ENCODE measurements at regions not wholly inside any gene's neighbourhood (a gene's known extent, or its start where the extent isn't known, plus 50 kb on each side); places are given as distances from the start of the nearest gene placed in this dataset.

- H3K27ac ChIP-seq (ENCODE audit: insufficient read depth, low read length): no peak overlapping the region
- no peak overlapping the region for H2AK9ac ChIP-seq (replicated peaks; ENCODE audit: low read depth, low read length, poor library complexity)
- H4K91ac ChIP-seq (ENCODE audit: insufficient read depth, low read depth, low read length): no peak overlapping the region
- no peaks in the 10 kb centered on the region for H4K20me1 ChIP-seq (ENCODE audit: insufficient read depth, low read length)
- DNase-seq: no peak
- H3K4me3 ChIP-seq (ENCODE audit: insufficient read depth, low read depth, low read length): no peak overlapping the region
- 53% methylated on average over 2 of the region's 2 CpGs; no CpG with 5 or more reads in 1 of the 2 experiments for WGBS, 2 experiments (ENCODE audit: extremely low coverage in 2 of 2, insufficient read length in 1 of 2)
- no peaks in the 10 kb centered on the region for H3K9me1 ChIP-seq (ENCODE audit: insufficient read depth, low read length)
- no peaks in the 10 kb centered on the region for H3K36me3 ChIP-seq (ENCODE audit: control insufficient read depth, insufficient read depth, low read length)
- ATAC-seq (ENCODE audit: low read depth): no peak
- TF ChIP-seq SMC3 (IDR thresholded peaks at IDR 0.05; ENCODE audit: low read depth, low read length) (no peak), RFX5 (IDR thresholded peaks at IDR 0.05; ENCODE audit: low read depth, low read length) (no peak), MAZ (IDR thresholded peaks at IDR 0.05; ENCODE audit: borderline replicate concordance, low read depth, low read length) (no peak), USF2 (IDR thresholded peaks at IDR 0.05; ENCODE audit: low read depth, low read length) (no peak), FOS (IDR thresholded peaks at IDR 0.05; ENCODE audit: low read depth, low read length) (no peak), POLR2A (IDR thresholded peaks at IDR 0.05; ENCODE audit: low read depth, low read length) (no peak), RAD21 (IDR thresholded peaks at IDR 0.05; ENCODE audit: low read length) (no peak), MXI1 (IDR thresholded peaks at IDR 0.05; ENCODE audit: borderline replicate concordance, low read depth, low read length) (no peak), CTCF (conservative IDR thresholded peaks at IDR 0.05; ENCODE audit: low read depth, low read length) (no peak), NFE2L2 (IDR thresholded peaks at IDR 0.05; ENCODE audit: low read depth, low read length) (no peak), RCOR1 (IDR thresholded peaks at IDR 0.05; ENCODE audit: insufficient replicate concordance, low read length) (no peak), CHD1 (IDR thresholded peaks at IDR 0.05; ENCODE audit: low read depth, low read length) (no peak), MAFK (IDR thresholded peaks at IDR 0.05; ENCODE audit: low read depth, low read length) (no peak), BHLHE40 (IDR thresholded peaks at IDR 0.05; ENCODE audit: low read depth, low read length) (no peak), CEBPB (IDR thresholded peaks at IDR 0.05; ENCODE audit: low read depth, low read length) (no peak), ELK1 (IDR thresholded peaks at IDR 0.05; ENCODE audit: borderline replicate concordance, low read depth, low read length) (no peak)
- H3K4ac ChIP-seq (ENCODE audit: low read depth, low read length): no peak overlapping the region
- no peak overlapping the region for H3K9ac ChIP-seq (ENCODE audit: low read depth, low read length)
- CTCF ChIA-PET: no interaction called here
- in situ Hi-C loops (cut with MboI; ENCODE audit: low sequenced_read_pairs): no loop called here
- H4K5ac ChIP-seq (ENCODE audit: low read depth, low read length): no peak overlapping the region
- no peak overlapping the region for H2BK120ac ChIP-seq (ENCODE audit: low read depth, low read length)
- H4K8ac ChIP-seq (ENCODE audit: low read depth in 2 of 2, low read length in 2 of 2): no peak overlapping the region
- no peak overlapping the region for H3K18ac ChIP-seq (ENCODE audit: low read depth, low read length)
- no peak overlapping the region for H2BK15ac ChIP-seq (ENCODE audit: low read depth, low read length)
- POLR2A ChIA-PET (ENCODE audit: unreplicated experiment): no interaction called here
- no peaks in the 10 kb centered on the region for H3K4me1 ChIP-seq (ENCODE audit: control insufficient read depth, insufficient read depth, low read length)
- dilution Hi-C loops (cut with HindIII; ENCODE audit: low sequenced_read_pairs, unreplicated experiment): no loop called here
- H3K79me1 ChIP-seq (ENCODE audit: low read depth in 1 of 2, low read length in 2 of 2): no peaks in the 10 kb centered on the region
- H3K14ac ChIP-seq (replicated peaks; ENCODE audit: low read depth, low read length): no peak overlapping the region
- no peaks in the 10 kb centered on the region for H3K27me3 ChIP-seq (ENCODE audit: control insufficient read depth, insufficient read depth, low read length)
- H3K4me2 ChIP-seq (ENCODE audit: low read depth, low read length): no peak overlapping the region
- no peak overlapping the region for H2BK20ac ChIP-seq (ENCODE audit: low read depth, low read length)
- H3K56ac ChIP-seq (ENCODE audit: extremely low read depth, insufficient read depth, low read length): no peak overlapping the region
- intact Hi-C loops (cut with micrococcal nuclease): no loop called here
- no TSS peak for BruUV-seq (replicated peaks)
- H3K9me3 ChIP-seq (ENCODE audit: control insufficient read depth, insufficient read depth, low read length): peaks cover 46% of the 10 kb centered on the region
- H2BK5ac ChIP-seq (ENCODE audit: low read depth, low read length, poor library complexity, severe bottlenecking): no peak overlapping the region
- no peak overlapping the region for H2AFZ ChIP-seq (replicated peaks; ENCODE audit: low read length, poor library complexity)
- no peak overlapping the region for H2AK5ac ChIP-seq (ENCODE audit: low read depth, low read length)
- H3K23ac ChIP-seq (ENCODE audit: low read depth, low read length): no peak overlapping the region
Observed at GRCh38 chr22:47836957-47837356, 1074.5 kb downstream of the TBC1D22A start.

Data from IMR-90 (cell line).